Sigmoid colon (tissue), 6 donors: ENCODE measurements at regions not wholly inside any gene's neighbourhood (a gene's known extent, or its start where the extent isn't known, plus 50 kb on each side); places are given as distances from the start of the nearest gene placed in this dataset.

Experiments
- DNase-seq: peaks from one replicate; pipeline ENCODE4 v3.0.0-alpha.2; 2019
- H3K27ac ChIP-seq, 4 donors: fragments of 200-600 bp; sonication (generic); one replicate each; pipeline ENCODE4 v1.5.1; 2016 to 2019; ENCODE audit warnings: mild to moderate bottlenecking in 1 of 4
- H3K27me3 ChIP-seq, 3 donors: fragments of 200-600 bp; sonication (generic); one replicate each; pipeline ENCODE4 v1.5.1; 2019; ENCODE audit warnings: mild to moderate bottlenecking in 1 of 3
- H3K36me3 ChIP-seq, 4 donors: fragments of 200-600 bp; sonication (generic); one replicate each; pipeline ENCODE4 v1.5.1; 2016 to 2019
- H3K4me1 ChIP-seq, 4 donors: fragments of 200-600 bp; sonication (generic); one replicate each; pipeline ENCODE4 v1.5.1; 2017 to 2019
- H3K4me3 ChIP-seq, 4 donors: fragments of 200-600 bp; sonication (generic); one replicate each; pipeline ENCODE4 v1.5.1; 2017 to 2019; ENCODE audit warnings: mild to moderate bottlenecking in 2 of 4, moderate library complexity in 1 of 4
- H3K9me3 ChIP-seq, 4 donors: fragments of 200-600 bp in 3 of 4; sonication (generic) in 3 of 4; one replicate each; pipeline versions ENCODE4 v1.5.1 to v1.6.1; 2013 to 2019
- CTCF ChIP-seq, 4 experiments: fragments of 450-650 bp in 3 of 4; fragments of 200-600 bp in 1 of 4; IDR thresholded peaks; one replicate each; pipeline ENCODE4 v1.5.1; 2016 to 2019; ENCODE audit warnings: antibody characterized with exemption in 4 of 4, mild to moderate bottlenecking in 3 of 4, moderate library complexity in 2 of 4
- EP300 ChIP-seq, 4 donors: sonication (generic); formaldehyde crosslinking; IDR thresholded peaks; one replicate each; pipeline ENCODE4 v1.6.1; 2017; ENCODE audit warnings: antibody characterized with exemption in 4 of 4
- POLR2A ChIP-seq, 2 donors: fragments of 450-650 bp; IDR thresholded peaks; one replicate each; pipeline ENCODE4 v1.6.1; 2016; ENCODE audit warnings: antibody characterized with exemption in 2 of 2, mild to moderate bottlenecking in 2 of 2, moderate library complexity in 2 of 2
- POLR2AphosphoS5 ChIP-seq, 4 donors: sonication (generic); formaldehyde crosslinking; IDR thresholded peaks; one replicate each; pipeline ENCODE4 v1.6.1; 2017; ENCODE audit warnings: antibody characterized with exemption in 4 of 4
- WGBS, 2 donors: extraction: QIAGEN DNeasy Blood & Tissue Kit; methylation state at CpG; one replicate each; pipeline ENCODE4 v1.1.7; 2013; 5-methylcytosine and 5-hydroxymethylcytosine counted together
- intact Hi-C: fragments of 100-400 bp; cut with DNase I; formaldehyde crosslinking; loops from one replicate; pipeline ENCODE4 v1.15.1; 2023
- donor health status: healthy with polysubstance abuse.
- donor health status: healthy.

- Histone ChIP-seq H3K9me3 (no peaks in the 10 kb centered on the region), H3K36me3 (no peaks in the 10 kb centered on the region), H3K4me1 (no peaks in the 10 kb centered on the region), H3K27ac (no peak overlapping the region), H3K27me3 (no peaks in the 10 kb centered on the region), H3K4me3 (no peak overlapping the region)
- WGBS, 2 donors: 93 to 98% methylated on average over 3 of the region's 3 CpGs
- TF ChIP-seq EP300 (IDR thresholded peaks at IDR 0.05) (no peak), POLR2AphosphoS5 (IDR thresholded peaks at IDR 0.05) (no peak), POLR2A (IDR thresholded peaks at IDR 0.05) (no peak), CTCF (IDR thresholded peaks at IDR 0.05) (no peak)
- DNase-seq: no peak
- intact Hi-C loops: no loop called here
These were observed 88.9 kb upstream of the PPP2R5A start for GRCh38 chr1:212196355-212196754.

GRCh38 chr1:212201461-212201860, 83.7 kb upstream of the PPP2R5A start:
- no peak for TF ChIP-seq EP300 (IDR thresholded peaks at IDR 0.05)
- TF ChIP-seq CTCF (IDR thresholded peaks at IDR 0.05): no peak
- TF ChIP-seq POLR2AphosphoS5 (IDR thresholded peaks at IDR 0.05): no peak
- no peak for TF ChIP-seq POLR2A (IDR thresholded peaks at IDR 0.05)
- Histone ChIP-seq H3K27ac (no peak overlapping the region), H3K4me1 (no peaks in the 10 kb centered on the region), H3K9me3 (no peaks in the 10 kb centered on the region), H3K27me3 (no peaks in the 10 kb centered on the region), H3K4me3 (no peak overlapping the region), H3K36me3 (no peaks in the 10 kb centered on the region)
- 68 to 79% methylated on average over 3 of the region's 3 CpGs for WGBS, 2 donors
- intact Hi-C loops: no loop called here
- DNase-seq: no peak

- H3K4me3 ChIP-seq: no peak overlapping the region
- H3K36me3 ChIP-seq: no peaks in the 10 kb centered on the region
- no peak overlapping the region for H3K27ac ChIP-seq
- intact Hi-C loops: no loop called here
- H3K9me3 ChIP-seq: no peaks in the 10 kb centered on the region
- DNase-seq: no peak
- no peak for TF ChIP-seq EP300 (IDR thresholded peaks at IDR 0.05)
- TF ChIP-seq POLR2AphosphoS5 (IDR thresholded peaks at IDR 0.05): no peak
- no peak for TF ChIP-seq POLR2A (IDR thresholded peaks at IDR 0.05)
- no peak for TF ChIP-seq CTCF (IDR thresholded peaks at IDR 0.05)
- no peaks in the 10 kb centered on the region for H3K4me1 ChIP-seq
- WGBS, 2 donors: 90 to 94% methylated on average over 3 of the region's 3 CpGs
- H3K27me3 ChIP-seq: no peaks in the 10 kb centered on the region
These were observed 81.6 kb upstream of the PPP2R5A start for GRCh38 chr1:212203630-212204029.

GRCh38 chr1:212205006-212205405, 80.2 kb upstream of the PPP2R5A start:
- intact Hi-C loops: no loop called here
- Histone ChIP-seq H3K4me3 (no peak overlapping the region), H3K9me3 (no peaks in the 10 kb centered on the region), H3K27ac (no peak overlapping the region), H3K4me1 (no peaks in the 10 kb centered on the region), H3K36me3 (no peaks in the 10 kb centered on the region), H3K27me3 (no peaks in the 10 kb centered on the region)
- DNase-seq: no peak
- no peak for TF ChIP-seq EP300 (IDR thresholded peaks at IDR 0.05)
- no peak for TF ChIP-seq CTCF (IDR thresholded peaks at IDR 0.05)
- no peak for TF ChIP-seq POLR2AphosphoS5 (IDR thresholded peaks at IDR 0.05)
- no peak for TF ChIP-seq POLR2A (IDR thresholded peaks at IDR 0.05)
- 98 to 100% methylated on average over 1 of the region's 1 CpG for WGBS, 2 donors

GRCh38 chr1:212205843-212206242, 79.4 kb upstream of the PPP2R5A start:
- intact Hi-C loops: no loop called here
- Histone ChIP-seq H3K27ac (no peak overlapping the region), H3K4me3 (no peak overlapping the region), H3K36me3 (no peaks in the 10 kb centered on the region), H3K4me1 (no peaks in the 10 kb centered on the region), H3K9me3 (no peaks in the 10 kb centered on the region), H3K27me3 (no peaks in the 10 kb centered on the region)
- TF ChIP-seq POLR2A (IDR thresholded peaks at IDR 0.05) (no peak), POLR2AphosphoS5 (IDR thresholded peaks at IDR 0.05) (no peak), EP300 (IDR thresholded peaks at IDR 0.05) (no peak), CTCF (IDR thresholded peaks at IDR 0.05) (no peak)
- no peak for DNase-seq
- WGBS, 2 donors: 87 to 93% methylated on average over 5 of the region's 5 CpGs
